Kidney epithelial cell (primary cell): ENCODE measurements at regions not wholly inside any gene's neighbourhood (a gene's known extent, or its start where the extent isn't known, plus 50 kb on each side); places are given as distances from the start of the nearest gene placed in this dataset.

Experiments
- DNase-seq: peaks from one replicate; pipeline ENCODE4 v3.0.0-alpha.2; 2010; ENCODE audit warnings: low read depth
- H3K27me3 ChIP-seq: 2 replicates; pipeline ENCODE4 v1.6.0; 2011; ENCODE audit warnings: low read length; ENCODE audit not compliant: control insufficient read depth, insufficient read depth
- H3K36me3 ChIP-seq: 2 replicates; pipeline ENCODE4 v1.5.1; 2011; ENCODE audit warnings: low read length; ENCODE audit not compliant: control insufficient read depth, insufficient read depth
- H3K4me3 ChIP-seq: 2 replicates; pipeline ENCODE4 v1.5.1; 2011; ENCODE audit warnings: low read depth, mild to moderate bottlenecking, control low read depth, low read length
- TF ChIP-seq, protein P1 (sequence below): IDR thresholded peaks from 2 replicates; pipeline ENCODE4 v1.5.1; 2011; ENCODE audit warnings: mild to moderate bottlenecking, moderate library complexity, low read length, control low read depth, inconsistent platforms; ENCODE audit not compliant: insufficient read depth, poor library complexity, severe bottlenecking

DNA sequence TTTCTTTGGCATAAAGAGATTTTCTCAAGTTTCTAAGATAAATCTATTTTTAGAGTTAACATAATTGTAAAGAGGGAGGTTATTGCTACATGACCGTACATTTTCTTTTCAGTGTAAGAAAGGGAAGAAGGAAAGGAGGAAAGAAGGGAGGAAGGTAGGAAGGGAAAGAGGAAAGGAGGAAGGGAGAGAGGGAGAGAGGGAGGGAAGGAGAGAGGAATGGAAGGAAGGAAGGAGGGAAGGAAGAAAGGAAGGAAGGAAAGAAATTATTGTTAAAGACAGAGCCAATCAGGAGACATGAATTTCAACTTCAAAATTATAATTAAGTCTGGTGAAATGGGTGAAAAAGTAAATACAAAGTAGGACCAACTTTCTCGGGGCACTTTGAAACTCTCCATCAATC is 197.6 kb downstream of the SNCA start:
- TF ChIP-seq, protein P1, sequence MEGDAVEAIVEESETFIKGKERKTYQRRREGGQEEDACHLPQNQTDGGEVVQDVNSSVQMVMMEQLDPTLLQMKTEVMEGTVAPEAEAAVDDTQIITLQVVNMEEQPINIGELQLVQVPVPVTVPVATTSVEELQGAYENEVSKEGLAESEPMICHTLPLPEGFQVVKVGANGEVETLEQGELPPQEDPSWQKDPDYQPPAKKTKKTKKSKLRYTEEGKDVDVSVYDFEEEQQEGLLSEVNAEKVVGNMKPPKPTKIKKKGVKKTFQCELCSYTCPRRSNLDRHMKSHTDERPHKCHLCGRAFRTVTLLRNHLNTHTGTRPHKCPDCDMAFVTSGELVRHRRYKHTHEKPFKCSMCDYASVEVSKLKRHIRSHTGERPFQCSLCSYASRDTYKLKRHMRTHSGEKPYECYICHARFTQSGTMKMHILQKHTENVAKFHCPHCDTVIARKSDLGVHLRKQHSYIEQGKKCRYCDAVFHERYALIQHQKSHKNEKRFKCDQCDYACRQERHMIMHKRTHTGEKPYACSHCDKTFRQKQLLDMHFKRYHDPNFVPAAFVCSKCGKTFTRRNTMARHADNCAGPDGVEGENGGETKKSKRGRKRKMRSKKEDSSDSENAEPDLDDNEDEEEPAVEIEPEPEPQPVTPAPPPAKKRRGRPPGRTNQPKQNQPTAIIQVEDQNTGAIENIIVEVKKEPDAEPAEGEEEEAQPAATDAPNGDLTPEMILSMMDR: no peak
- no peak for DNase-seq
- no peaks in the 10 kb centered on the region for H3K36me3 ChIP-seq
- H3K4me3 ChIP-seq: no peak overlapping the region
- no peaks in the 10 kb centered on the region for H3K27me3 ChIP-seq

GRCh38 chr4:89625599-89626293 is 211.2 kb downstream of the SNCA start:
- TF ChIP-seq, protein P1: no peak
- no peak for DNase-seq
- Histone ChIP-seq H3K27me3 (no peaks in the 10 kb centered on the region), H3K4me3 (no peak overlapping the region), H3K36me3 (no peaks in the 10 kb centered on the region)

DNA sequence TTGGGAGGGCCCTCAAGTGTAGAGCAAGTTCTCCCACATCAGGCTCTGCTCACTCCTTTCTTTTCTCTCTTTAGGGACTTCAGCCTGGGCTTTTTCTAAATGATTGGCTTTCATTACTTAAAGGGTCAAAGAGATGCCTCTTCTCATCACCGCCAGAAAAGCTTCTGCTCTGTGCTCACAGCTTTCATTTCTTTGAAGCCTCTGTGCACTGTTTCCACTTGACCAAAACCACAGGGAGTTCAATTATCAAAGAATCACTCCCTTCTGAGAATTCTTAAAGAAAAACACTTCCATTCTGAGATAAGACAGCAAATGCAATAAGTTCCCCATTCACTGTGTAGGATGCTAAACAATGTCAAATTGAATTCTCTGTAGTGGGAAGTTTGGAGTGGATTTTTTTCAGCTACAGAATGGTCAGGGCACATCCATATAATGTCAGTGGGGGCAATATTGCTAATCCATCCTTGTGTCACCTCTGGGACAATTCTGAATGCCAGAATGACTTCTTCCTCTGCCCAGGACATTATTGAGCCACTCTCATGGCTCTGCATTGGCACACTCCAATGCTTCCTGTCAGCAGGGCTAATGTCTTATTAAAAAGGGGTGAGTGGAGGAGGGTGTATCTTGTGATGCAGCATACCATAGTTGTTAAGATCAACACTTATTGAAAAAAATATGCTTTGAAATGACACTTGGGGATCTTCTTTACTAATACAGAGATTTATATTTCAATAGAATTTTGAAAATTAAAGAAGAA is 217.6 kb downstream of the SNCA start:
- no peaks in the 10 kb centered on the region for H3K36me3 ChIP-seq
- TF ChIP-seq, protein P1: no peak
- DNase-seq: peak; percentile 25
- no peaks in the 10 kb centered on the region for H3K27me3 ChIP-seq
- no peak overlapping the region for H3K4me3 ChIP-seq

- H3K4me3 ChIP-seq: no peak overlapping the region
- H3K27me3 ChIP-seq: no peaks in the 10 kb centered on the region
- TF ChIP-seq, protein P1: no peak
- no peaks in the 10 kb centered on the region for H3K36me3 ChIP-seq
- DNase-seq: no peak
Observed at GRCh38 chr4:89618151-89618550, 218.8 kb downstream of the SNCA start.

- Histone ChIP-seq H3K27me3 (no peaks in the 10 kb centered on the region), H3K36me3 (no peaks in the 10 kb centered on the region), H3K4me3 (no peak overlapping the region)
- TF ChIP-seq, protein P1: no peak
- DNase-seq: peak; percentile 79
Observed at GRCh38 chr4:89617317-89617716, 219.6 kb downstream of the SNCA start.
